ENCODE measurements at regions not wholly inside any gene's neighbourhood (a gene's known extent, or its start where the extent isn't known, plus 50 kb on each side); places are given as distances from the start of the nearest gene placed in this dataset.
A peak's percentile ranks its signal among the peaks of the same experiment; 100 is the strongest.

DNA sequence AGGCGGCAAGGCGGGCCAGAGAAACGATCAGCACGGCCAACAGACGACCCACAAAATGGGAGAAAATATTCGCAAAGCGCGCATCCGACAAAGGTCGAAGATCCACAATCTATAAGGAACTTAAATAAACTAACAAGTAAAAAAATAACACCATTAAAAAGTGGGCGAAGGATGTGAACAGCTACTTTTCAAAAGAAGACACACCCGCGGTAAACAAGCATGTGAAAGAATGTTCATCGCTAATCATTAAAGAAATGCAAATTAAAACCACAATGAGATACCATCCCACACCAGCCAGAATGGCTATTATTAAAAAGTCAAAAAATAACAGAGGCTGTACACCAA is 117.8 kb upstream of the SIRPA start:
- H3K9me3 ChIP-seq (ENCODE audit: control insufficient read depth, insufficient read depth, low read length): no peaks in the 10 kb centered on the region
- DNase-seq: no peak
- H4K20me1 ChIP-seq (ENCODE audit: insufficient read depth, low read length): no peaks in the 10 kb centered on the region
- no peak overlapping the region for H2BK5ac ChIP-seq (ENCODE audit: low read depth, low read length, poor library complexity, severe bottlenecking)
- peaks cover 4% of the 10 kb centered on the region for H3K4me1 ChIP-seq (ENCODE audit: control insufficient read depth, insufficient read depth, low read length)
- peak overlapping the region; percentile 89 for H2AFZ ChIP-seq (replicated peaks; ENCODE audit: low read length, poor library complexity)
- H3K4me2 ChIP-seq (ENCODE audit: low read depth, low read length): no peak overlapping the region; the same call in 1 of the 2 replicates
- intact Hi-C loops (cut with micrococcal nuclease) (loop anchor here (2.0 to 5.0 kb wide), 2 partner anchors 269 to 465 kb away; no protein-coding TSS in a partner anchor), in situ Hi-C loops (cut with MboI; ENCODE audit: low sequenced_read_pairs) (no loop called here), dilution Hi-C loops (cut with HindIII; ENCODE audit: low sequenced_read_pairs, unreplicated experiment) (no loop called here)
- H3K4ac ChIP-seq (ENCODE audit: low read depth, low read length): no peak overlapping the region
- no peak overlapping the region for H3K9ac ChIP-seq (ENCODE audit: low read depth, low read length)
- no TSS peak for BruUV-seq (replicated peaks)
- H3K36me3 ChIP-seq (ENCODE audit: control insufficient read depth, insufficient read depth, low read length): no peaks in the 10 kb centered on the region
- H3K56ac ChIP-seq (ENCODE audit: extremely low read depth, insufficient read depth, low read length): no peak overlapping the region
- H4K5ac ChIP-seq (ENCODE audit: low read depth, low read length): no peak overlapping the region
- WGBS, 2 experiments (ENCODE audit: extremely low coverage in 2 of 2, insufficient read length in 1 of 2): no CpG with 5 or more reads among the region's 14 CpGs
- CTCF ChIA-PET: interaction anchor here (0.7 to 1.8 kb wide), 11 partner anchors 9 to 441 kb away, joined by 3 to 20 read pairs (median 4); no protein-coding TSS in a partner anchor
- no peak overlapping the region for H4K91ac ChIP-seq (ENCODE audit: insufficient read depth, low read depth, low read length)
- POLR2A ChIA-PET (ENCODE audit: unreplicated experiment): interaction anchor here (0.7 kb wide), 1 partner anchor 23 kb away, joined by 3 read pairs; no protein-coding TSS in a partner anchor
- peaks cover 8 to 14% of the 10 kb centered on the region in 2 experiments; a peak in 3 of 4 replicates for H3K79me1 ChIP-seq (ENCODE audit: low read depth in 1 of 2, low read length in 2 of 2)
- no peak for ATAC-seq (ENCODE audit: low read depth)
- peaks cover 3% of the 10 kb centered on the region; the same call in 1 of the 2 replicates for H3K9me1 ChIP-seq (ENCODE audit: insufficient read depth, low read length)
- no peak overlapping the region for H2BK120ac ChIP-seq (ENCODE audit: low read depth, low read length)
- peak overlapping the region in 1 of 2 experiments; percentile 74; a peak in 2 of 4 replicates for H4K8ac ChIP-seq (ENCODE audit: low read depth in 2 of 2, low read length in 2 of 2)
- TF ChIP-seq CTCF (conservative IDR thresholded peaks at IDR 0.05; ENCODE audit: low read depth, low read length) (no peak), RAD21 (IDR thresholded peaks at IDR 0.05; ENCODE audit: low read length) (no peak), BHLHE40 (IDR thresholded peaks at IDR 0.05; ENCODE audit: low read depth, low read length) (no peak), MAFK (IDR thresholded peaks at IDR 0.05; ENCODE audit: low read depth, low read length) (no peak), CHD1 (IDR thresholded peaks at IDR 0.05; ENCODE audit: low read depth, low read length) (no peak), NFE2L2 (IDR thresholded peaks at IDR 0.05; ENCODE audit: low read depth, low read length) (no peak), POLR2A (IDR thresholded peaks at IDR 0.05; ENCODE audit: low read depth, low read length) (no peak), MXI1 (IDR thresholded peaks at IDR 0.05; ENCODE audit: borderline replicate concordance, low read depth, low read length) (no peak), SMC3 (IDR thresholded peaks at IDR 0.05; ENCODE audit: low read depth, low read length) (no peak), ELK1 (IDR thresholded peaks at IDR 0.05; ENCODE audit: borderline replicate concordance, low read depth, low read length) (no peak), MAZ (IDR thresholded peaks at IDR 0.05; ENCODE audit: borderline replicate concordance, low read depth, low read length) (no peak), FOS (IDR thresholded peaks at IDR 0.05; ENCODE audit: low read depth, low read length) (no peak), RFX5 (IDR thresholded peaks at IDR 0.05; ENCODE audit: low read depth, low read length) (no peak), CEBPB (IDR thresholded peaks at IDR 0.05; ENCODE audit: low read depth, low read length) (no peak), RCOR1 (IDR thresholded peaks at IDR 0.05; ENCODE audit: insufficient replicate concordance, low read length) (no peak)
- TF ChIP-seq, protein P1, sequence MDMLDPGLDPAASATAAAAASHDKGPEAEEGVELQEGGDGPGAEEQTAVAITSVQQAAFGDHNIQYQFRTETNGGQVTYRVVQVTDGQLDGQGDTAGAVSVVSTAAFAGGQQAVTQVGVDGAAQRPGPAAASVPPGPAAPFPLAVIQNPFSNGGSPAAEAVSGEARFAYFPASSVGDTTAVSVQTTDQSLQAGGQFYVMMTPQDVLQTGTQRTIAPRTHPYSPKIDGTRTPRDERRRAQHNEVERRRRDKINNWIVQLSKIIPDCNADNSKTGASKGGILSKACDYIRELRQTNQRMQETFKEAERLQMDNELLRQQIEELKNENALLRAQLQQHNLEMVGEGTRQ (IDR thresholded peaks at IDR 0.05; ENCODE audit: low read depth, low read length): no peak
- H2AK9ac ChIP-seq (replicated peaks; ENCODE audit: low read depth, low read length, poor library complexity): no peak overlapping the region
- no peak overlapping the region for H2BK15ac ChIP-seq (ENCODE audit: low read depth, low read length)
- H3K23ac ChIP-seq (ENCODE audit: low read depth, low read length): no peak overlapping the region
- H3K14ac ChIP-seq (replicated peaks; ENCODE audit: low read depth, low read length): no peak overlapping the region
- H3K4me3 ChIP-seq (ENCODE audit: insufficient read depth, low read depth, low read length): no peak overlapping the region
- no peak overlapping the region for H2BK20ac ChIP-seq (ENCODE audit: low read depth, low read length)
- H3K18ac ChIP-seq (ENCODE audit: low read depth, low read length): no peak overlapping the region
- H3K27me3 ChIP-seq (ENCODE audit: control insufficient read depth, insufficient read depth, low read length): peaks cover 16% of the 10 kb centered on the region
- no peak overlapping the region for H3K27ac ChIP-seq (ENCODE audit: insufficient read depth, low read length)
- no peak overlapping the region for H2AK5ac ChIP-seq (ENCODE audit: low read depth, low read length)

All from IMR-90 (cell line).